ENCODE measurements at regions not wholly inside any gene's neighbourhood (a gene's known extent, or its start where the extent isn't known, plus 50 kb on each side); places are given as distances from the start of the nearest gene placed in this dataset.
A peak's percentile ranks its signal among the peaks of the same experiment; 100 is the strongest.

- no peak for DNase-seq
These were observed 297.4 kb upstream of the SFRP2 start for GRCh38 chr4:154086247-154086646.

GRCh38 chr4:154084864-154085263 lies 296.0 kb upstream of the SFRP2 start:
- no peak for DNase-seq

- no peak for DNase-seq
These were observed 294.1 kb upstream of the SFRP2 start for GRCh38 chr4:154082760-154083535.

- DNase-seq, result no peak
These were observed 292.5 kb upstream of the SFRP2 start for GRCh38 chr4:154081391-154081790.

GRCh38 chr4:154078504-154079350 lies 289.8 kb upstream of the SFRP2 start:
- DNase-seq, result no peak

GRCh38 chr4:154076921-154077320 lies 288.0 kb upstream of the SFRP2 start:
- no peak for DNase-seq

- no peak for DNase-seq
These were observed 284.4 kb upstream of the SFRP2 start for GRCh38 chr4:154073107-154073822.

- peak; percentile 0 for DNase-seq
These were observed 278.9 kb upstream of the SFRP2 start for GRCh38 chr4:154067786-154068185.

GRCh38 chr4:154065368-154065767 lies 276.5 kb upstream of the SFRP2 start:
- no peak for DNase-seq

- DNase-seq, result no peak
These were observed 275.4 kb upstream of the SFRP2 start for GRCh38 chr4:154064244-154064643.

- DNase-seq, result no peak
These were observed 260.7 kb upstream of the SFRP2 start for GRCh38 chr4:154049457-154050181.

GRCh38 chr4:154047733-154048132 lies 258.9 kb upstream of the SFRP2 start:
- DNase-seq, result no peak

- DNase-seq, result no peak
These were observed 256.0 kb upstream of the SFRP2 start for GRCh38 chr4:154044742-154045485.

GRCh38 chr4:154044108-154044531 lies 255.2 kb upstream of the SFRP2 start:
- DNase-seq, result no peak

- no peak for DNase-seq
These were observed 252.8 kb upstream of the SFRP2 start for GRCh38 chr4:154041640-154042039.

GRCh38 chr4:154039435-154040343 lies 250.8 kb upstream of the SFRP2 start:
- no peak for DNase-seq

- no peak for DNase-seq
These were observed 248.0 kb upstream of the SFRP2 start for GRCh38 chr4:154036856-154037255.

- no peak for DNase-seq
These were observed 246.5 kb upstream of the SFRP2 start for GRCh38 chr4:154035341-154035740.

- no peak for DNase-seq
These were observed 245.0 kb upstream of the SFRP2 start for GRCh38 chr4:154033921-154034320.

- DNase-seq, result no peak
These were observed 244.0 kb upstream of the SFRP2 start for GRCh38 chr4:154032914-154033313.

GRCh38 chr4:154030746-154031145 lies 241.9 kb upstream of the SFRP2 start:
- DNase-seq, result no peak

Measured in NCI-H2171 treated with DMSO at 0.1 percent for 48 hours (cell line).